ENCODE measurements at regions not wholly inside any gene's neighbourhood (a gene's known extent, or its start where the extent isn't known, plus 50 kb on each side); places are given as distances from the start of the nearest gene placed in this dataset.
"Not testable (repeated sequence)": the region's sequence is repeated elsewhere in the genome, so short reads cannot be mapped to it uniquely, and the experiment has no call there.

GRCh38 chr14:49033131-49033530 is 553.0 kb downstream of the RPS29 start:
- no peak overlapping the region for H3K27ac ChIP-seq (ENCODE audit: low read depth in 1 of 2, low read length in 2 of 2)
- H3K4me3 ChIP-seq (ENCODE audit: low read depth in 1 of 3, low read length in 3 of 3), result no peak overlapping the region
- TF ChIP-seq ZBTB33 (IDR thresholded peaks at IDR 0.05), result no peak
- no peak for TF ChIP-seq HNF4G (IDR thresholded peaks at IDR 0.05)
- TF ChIP-seq EGR1 (IDR thresholded peaks at IDR 0.05; ENCODE audit: low read depth in 2 of 2), result no peak
- TF ChIP-seq ATF3 (IDR thresholded peaks at IDR 0.05), result no peak
- no peak for TF ChIP-seq FOXA2 (IDR thresholded peaks at IDR 0.05)
- TF ChIP-seq, protein P1, sequence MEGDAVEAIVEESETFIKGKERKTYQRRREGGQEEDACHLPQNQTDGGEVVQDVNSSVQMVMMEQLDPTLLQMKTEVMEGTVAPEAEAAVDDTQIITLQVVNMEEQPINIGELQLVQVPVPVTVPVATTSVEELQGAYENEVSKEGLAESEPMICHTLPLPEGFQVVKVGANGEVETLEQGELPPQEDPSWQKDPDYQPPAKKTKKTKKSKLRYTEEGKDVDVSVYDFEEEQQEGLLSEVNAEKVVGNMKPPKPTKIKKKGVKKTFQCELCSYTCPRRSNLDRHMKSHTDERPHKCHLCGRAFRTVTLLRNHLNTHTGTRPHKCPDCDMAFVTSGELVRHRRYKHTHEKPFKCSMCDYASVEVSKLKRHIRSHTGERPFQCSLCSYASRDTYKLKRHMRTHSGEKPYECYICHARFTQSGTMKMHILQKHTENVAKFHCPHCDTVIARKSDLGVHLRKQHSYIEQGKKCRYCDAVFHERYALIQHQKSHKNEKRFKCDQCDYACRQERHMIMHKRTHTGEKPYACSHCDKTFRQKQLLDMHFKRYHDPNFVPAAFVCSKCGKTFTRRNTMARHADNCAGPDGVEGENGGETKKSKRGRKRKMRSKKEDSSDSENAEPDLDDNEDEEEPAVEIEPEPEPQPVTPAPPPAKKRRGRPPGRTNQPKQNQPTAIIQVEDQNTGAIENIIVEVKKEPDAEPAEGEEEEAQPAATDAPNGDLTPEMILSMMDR (IDR thresholded peaks at IDR 0.05; ENCODE audit: low read depth, low read length, missing input control), result no peak
- TF ChIP-seq TAF1 (conservative IDR thresholded peaks at IDR 0.05), result no peak
- no peak for TF ChIP-seq JUND (IDR thresholded peaks at IDR 0.05)
- TF ChIP-seq RAD21 (IDR thresholded peaks at IDR 0.05), result no peak
- no peak for TF ChIP-seq HNF4A (conservative IDR thresholded peaks at IDR 0.05)
- TF ChIP-seq GABPA (IDR thresholded peaks at IDR 0.05 in 1 of 2, conservative IDR thresholded peaks at IDR 0.05 in 1 of 2), result no peak
- TF ChIP-seq RXRA (IDR thresholded peaks at IDR 0.05), result no peak
- TF ChIP-seq FOXA1 (IDR thresholded peaks at IDR 0.05), result no peak
- TF ChIP-seq NR2F2 (IDR thresholded peaks at IDR 0.05), result no peak
- H3K9me3 ChIP-seq (ENCODE audit: control insufficient read depth in 4 of 4, low read length in 3 of 4), result no peaks in the 10 kb centered on the region
- no peaks in the 10 kb centered on the region for H3K4me1 ChIP-seq (ENCODE audit: control insufficient read depth in 4 of 4, insufficient read depth in 4 of 4, low read length in 3 of 4)
- no peak overlapping the region for H3K9ac ChIP-seq (ENCODE audit: low read depth in 1 of 2, low read length in 2 of 2)
- WGBS, result 80% methylated on average over 8 of the region's 8 CpGs
- DNase-seq (ENCODE audit: low spot score), result no peak
- H3K36me3 ChIP-seq (ENCODE audit: control insufficient read depth in 4 of 4, insufficient read depth in 3 of 4, low read depth in 1 of 4, low read length in 3 of 4), result no peaks in the 10 kb centered on the region
- peaks cover 0 to 2% (median 0%) of the 10 kb centered on the region in 4 donors for H3K27me3 ChIP-seq (ENCODE audit: control insufficient read depth in 4 of 4, insufficient read depth in 4 of 4, low read length in 3 of 4)

DNA sequence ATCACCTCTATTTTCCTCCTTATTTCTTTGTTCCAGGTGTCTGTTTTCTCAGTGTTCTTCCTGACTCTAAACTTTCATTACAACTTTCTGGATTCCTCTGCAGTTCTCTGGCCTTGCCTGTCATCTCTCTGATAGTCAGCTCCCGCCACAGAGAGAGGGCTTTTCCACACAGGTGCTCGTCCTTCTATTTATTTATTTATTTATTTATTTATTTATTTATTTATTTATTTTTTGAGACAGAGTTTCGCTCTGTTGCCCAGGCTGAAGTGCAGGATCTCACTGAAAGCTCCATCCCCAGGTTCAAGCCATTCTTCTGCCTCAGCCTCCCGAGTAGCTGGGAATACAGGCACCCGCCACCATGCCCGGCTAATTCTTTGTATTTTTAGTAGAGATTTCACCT is 554.5 kb downstream of the RPS29 start:
- H3K27me3 ChIP-seq (ENCODE audit: control insufficient read depth in 4 of 4, insufficient read depth in 4 of 4, low read length in 3 of 4); H3K27ac ChIP-seq (ENCODE audit: low read depth in 1 of 2, low read length in 2 of 2); H3K9ac ChIP-seq (ENCODE audit: low read depth in 1 of 2, low read length in 2 of 2); H3K4me3 ChIP-seq (ENCODE audit: low read depth in 1 of 3, low read length in 3 of 3); H3K4me1 ChIP-seq (ENCODE audit: control insufficient read depth in 4 of 4, insufficient read depth in 4 of 4, low read length in 3 of 4); H3K36me3 ChIP-seq (ENCODE audit: control insufficient read depth in 4 of 4, insufficient read depth in 3 of 4, low read depth in 1 of 4, low read length in 3 of 4); DNase-seq (ENCODE audit: low spot score); H3K9me3 ChIP-seq (ENCODE audit: control insufficient read depth in 4 of 4, low read length in 3 of 4): not testable (repeated sequence)
- WGBS, result 75% methylated on average over 6 of the region's 6 CpGs

- Histone ChIP-seq H3K4me3 (ENCODE audit: low read depth in 1 of 3, low read length in 3 of 3) (no peak overlapping the region), H3K27ac (ENCODE audit: low read depth in 1 of 2, low read length in 2 of 2) (no peak overlapping the region), H3K9me3 (ENCODE audit: control insufficient read depth in 4 of 4, low read length in 3 of 4) (no peaks in the 10 kb centered on the region), H3K4me1 (ENCODE audit: control insufficient read depth in 4 of 4, insufficient read depth in 4 of 4, low read length in 3 of 4) (no peaks in the 10 kb centered on the region), H3K9ac (ENCODE audit: low read depth in 1 of 2, low read length in 2 of 2) (no peak overlapping the region), H3K27me3 (ENCODE audit: control insufficient read depth in 4 of 4, insufficient read depth in 4 of 4, low read length in 3 of 4) (no peaks in the 10 kb centered on the region), H3K36me3 (ENCODE audit: control insufficient read depth in 4 of 4, insufficient read depth in 3 of 4, low read depth in 1 of 4, low read length in 3 of 4) (no peaks in the 10 kb centered on the region)
- no peak for DNase-seq (ENCODE audit: low spot score)
- 68% methylated on average over 1 of the region's 1 CpG for WGBS
- TF ChIP-seq, protein P1 (IDR thresholded peaks at IDR 0.05; ENCODE audit: low read depth, low read length, missing input control), result no peak
- TF ChIP-seq NR2F2 (IDR thresholded peaks at IDR 0.05) (no peak), HNF4A (conservative IDR thresholded peaks at IDR 0.05) (no peak), FOXA1 (IDR thresholded peaks at IDR 0.05) (no peak), FOXA2 (IDR thresholded peaks at IDR 0.05) (no peak), RXRA (IDR thresholded peaks at IDR 0.05) (no peak), RAD21 (IDR thresholded peaks at IDR 0.05) (no peak), SP1 (IDR thresholded peaks at IDR 0.05) (no peak), ZBTB33 (IDR thresholded peaks at IDR 0.05) (no peak), EGR1 (IDR thresholded peaks at IDR 0.05; ENCODE audit: low read depth in 2 of 2) (no peak), TAF1 (conservative IDR thresholded peaks at IDR 0.05) (no peak)
Observed at GRCh38 chr14:49019467-49020115, 566.6 kb downstream of the RPS29 start.
